ENCODE measurements at regions not wholly inside any gene's neighbourhood (a gene's known extent, or its start where the extent isn't known, plus 50 kb on each side); places are given as distances from the start of the nearest gene placed in this dataset.

DNA sequence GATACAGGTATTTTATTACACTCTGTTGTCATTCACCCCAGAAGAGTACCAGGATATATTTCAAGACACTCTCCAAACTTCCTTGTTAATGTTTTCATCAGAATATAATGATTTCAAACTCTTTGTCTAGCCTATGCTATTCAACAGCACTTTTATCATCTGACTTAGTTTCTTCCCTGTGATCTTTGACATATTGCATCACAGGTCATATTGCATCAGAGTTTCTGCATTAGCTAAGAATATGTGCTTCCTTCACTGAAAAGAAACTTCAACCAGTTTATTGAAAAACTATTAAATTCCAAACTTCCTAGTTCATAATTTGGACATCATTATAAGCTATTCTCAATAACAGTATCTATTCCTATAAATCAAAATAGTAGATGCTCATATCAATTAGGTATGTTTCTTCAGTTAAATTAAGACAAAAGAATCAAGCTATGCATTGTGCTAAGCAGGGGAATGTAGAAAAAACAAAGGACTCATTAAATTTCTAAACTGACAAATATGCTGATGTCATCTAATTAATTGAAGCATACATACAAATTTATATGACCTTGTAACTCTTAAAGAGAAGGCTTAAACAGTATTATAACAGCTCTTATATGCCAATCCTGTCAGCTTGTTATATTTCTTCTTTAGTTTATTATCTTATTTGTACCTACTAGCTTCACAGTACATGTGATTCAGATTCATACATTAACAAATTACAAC lies 361.8 kb upstream of the LUZP2 start:
- H3K4me3 ChIP-seq (ENCODE audit: control insufficient read depth, low read depth, low read length), result no peak overlapping the region
- TF ChIP-seq, protein P1, sequence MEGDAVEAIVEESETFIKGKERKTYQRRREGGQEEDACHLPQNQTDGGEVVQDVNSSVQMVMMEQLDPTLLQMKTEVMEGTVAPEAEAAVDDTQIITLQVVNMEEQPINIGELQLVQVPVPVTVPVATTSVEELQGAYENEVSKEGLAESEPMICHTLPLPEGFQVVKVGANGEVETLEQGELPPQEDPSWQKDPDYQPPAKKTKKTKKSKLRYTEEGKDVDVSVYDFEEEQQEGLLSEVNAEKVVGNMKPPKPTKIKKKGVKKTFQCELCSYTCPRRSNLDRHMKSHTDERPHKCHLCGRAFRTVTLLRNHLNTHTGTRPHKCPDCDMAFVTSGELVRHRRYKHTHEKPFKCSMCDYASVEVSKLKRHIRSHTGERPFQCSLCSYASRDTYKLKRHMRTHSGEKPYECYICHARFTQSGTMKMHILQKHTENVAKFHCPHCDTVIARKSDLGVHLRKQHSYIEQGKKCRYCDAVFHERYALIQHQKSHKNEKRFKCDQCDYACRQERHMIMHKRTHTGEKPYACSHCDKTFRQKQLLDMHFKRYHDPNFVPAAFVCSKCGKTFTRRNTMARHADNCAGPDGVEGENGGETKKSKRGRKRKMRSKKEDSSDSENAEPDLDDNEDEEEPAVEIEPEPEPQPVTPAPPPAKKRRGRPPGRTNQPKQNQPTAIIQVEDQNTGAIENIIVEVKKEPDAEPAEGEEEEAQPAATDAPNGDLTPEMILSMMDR (IDR thresholded peaks at IDR 0.05; ENCODE audit: control insufficient read depth, insufficient read depth, low read depth, low read length, missing control alignments), result no peak
- DNase-seq (ENCODE audit: low read depth), result no peak

DNA sequence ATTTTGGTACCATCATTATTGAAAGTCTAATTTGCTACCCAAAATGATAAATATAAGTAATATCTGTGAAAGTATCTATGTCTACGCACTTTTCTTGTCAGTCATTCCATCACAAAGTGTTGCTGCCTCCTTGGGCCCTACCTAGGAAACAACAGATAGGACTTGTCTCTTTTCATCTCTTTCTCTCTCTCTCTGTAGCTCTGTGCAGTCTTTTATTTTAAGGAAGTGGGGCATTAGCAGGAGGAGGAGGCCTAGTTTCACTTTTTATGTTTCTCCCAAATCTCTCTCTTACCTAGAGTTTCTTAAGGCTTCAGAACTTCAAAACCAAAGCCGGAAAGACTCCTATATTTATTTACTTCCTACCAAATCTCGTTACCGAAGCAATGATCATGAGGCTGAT lies 354.8 kb upstream of the LUZP2 start:
- no peak for DNase-seq (ENCODE audit: low read depth)
- H3K4me3 ChIP-seq (ENCODE audit: control insufficient read depth, low read depth, low read length), result no peak overlapping the region
- TF ChIP-seq, protein P1 (IDR thresholded peaks at IDR 0.05; ENCODE audit: control insufficient read depth, insufficient read depth, low read depth, low read length, missing control alignments), result no peak

- TF ChIP-seq, protein P1 (IDR thresholded peaks at IDR 0.05; ENCODE audit: control insufficient read depth, insufficient read depth, low read depth, low read length, missing control alignments), result no peak
- DNase-seq (ENCODE audit: low read depth), result no peak
- H3K4me3 ChIP-seq (ENCODE audit: control insufficient read depth, low read depth, low read length), result no peak overlapping the region
These were observed 351.4 kb upstream of the LUZP2 start for GRCh38 chr11:24145411-24145810.

DNA sequence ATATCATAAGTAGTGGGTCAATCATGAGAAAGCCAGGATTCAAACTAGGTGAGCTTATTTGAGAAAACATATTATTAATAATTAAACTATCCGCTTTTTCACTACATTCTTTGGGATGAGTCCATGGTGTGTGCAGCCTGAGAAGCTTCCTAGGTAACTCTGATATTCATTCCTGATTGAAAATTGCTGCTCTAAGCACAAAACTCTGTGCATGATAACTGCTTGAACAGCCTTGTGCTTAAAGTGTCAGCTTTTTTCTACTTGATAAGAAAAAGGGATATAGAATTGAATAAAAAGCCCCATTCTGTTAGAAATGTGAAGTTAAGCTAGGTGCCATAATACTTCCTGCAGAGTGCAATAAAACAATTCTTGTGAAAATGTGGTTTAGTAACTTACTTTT lies 343.5 kb upstream of the LUZP2 start:
- TF ChIP-seq, protein P1 (IDR thresholded peaks at IDR 0.05; ENCODE audit: control insufficient read depth, insufficient read depth, low read depth, low read length, missing control alignments), result no peak
- no peak for DNase-seq (ENCODE audit: low read depth)
- H3K4me3 ChIP-seq (ENCODE audit: control insufficient read depth, low read depth, low read length), result no peak overlapping the region

GRCh38 chr11:24155792-24156191 lies 341.1 kb upstream of the LUZP2 start:
- no peak overlapping the region for H3K4me3 ChIP-seq (ENCODE audit: control insufficient read depth, low read depth, low read length)
- no peak for DNase-seq (ENCODE audit: low read depth)
- TF ChIP-seq, protein P1 (IDR thresholded peaks at IDR 0.05; ENCODE audit: control insufficient read depth, insufficient read depth, low read depth, low read length, missing control alignments), result no peak

DNA sequence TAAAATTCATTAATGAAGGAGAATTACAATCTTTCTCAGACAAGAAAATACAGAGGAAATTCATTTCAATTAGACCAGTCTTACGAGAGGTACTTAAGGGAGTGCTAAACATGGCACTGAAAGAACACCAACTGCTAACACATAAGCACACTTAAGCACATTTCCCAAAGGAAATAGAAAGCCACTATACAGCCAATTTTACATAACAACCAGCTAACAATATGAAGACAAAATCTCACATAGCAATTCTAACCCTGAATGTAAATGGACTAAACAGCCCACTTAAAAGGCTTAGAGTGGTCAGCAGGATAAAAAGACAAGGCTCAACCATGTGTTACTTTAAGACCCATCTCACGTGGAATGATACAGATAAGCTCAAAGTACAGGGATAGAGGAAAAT lies 339.5 kb upstream of the LUZP2 start:
- TF ChIP-seq, protein P1 (IDR thresholded peaks at IDR 0.05; ENCODE audit: control insufficient read depth, insufficient read depth, low read depth, low read length, missing control alignments), result no peak
- H3K4me3 ChIP-seq (ENCODE audit: control insufficient read depth, low read depth, low read length), result no peak overlapping the region
- DNase-seq (ENCODE audit: low read depth), result no peak

Data from AG09309 (cell line).